Osteocyte (in vitro differentiated cells): ENCODE measurements at regions not wholly inside any gene's neighbourhood (a gene's known extent, or its start where the extent isn't known, plus 50 kb on each side); places are given as distances from the start of the nearest gene placed in this dataset.

Experiments used
- DNase-seq: peaks from one replicate; pipeline ENCODE4 v3.0.0; 2021; ENCODE audit warnings: mixed read lengths; ENCODE audit not compliant: unreplicated experiment; ENCODE audit errors: extremely low spot score
- H3K27ac Mint-ChIP-seq: one replicate; pipeline ENCODE4 v1.8.0; 2021; ENCODE audit warnings: mild to moderate bottlenecking, mixed read lengths; ENCODE audit not compliant: unreplicated experiment
- H3K27me3 Mint-ChIP-seq: one replicate; pipeline ENCODE4 v1.8.0; 2021; ENCODE audit warnings: mixed read lengths; ENCODE audit not compliant: unreplicated experiment
- H3K36me3 Mint-ChIP-seq: one replicate; pipeline ENCODE4 v1.8.0; 2021; ENCODE audit warnings: mixed read lengths; ENCODE audit not compliant: unreplicated experiment
- H3K4me1 Mint-ChIP-seq: one replicate; pipeline ENCODE4 v1.8.0; 2021; ENCODE audit warnings: mixed read lengths; ENCODE audit not compliant: unreplicated experiment
- H3K4me3 Mint-ChIP-seq: one replicate; pipeline ENCODE4 v1.8.0; 2021; ENCODE audit warnings: mild to moderate bottlenecking, moderate library complexity, mixed read lengths; ENCODE audit not compliant: unreplicated experiment
- H3K9me3 Mint-ChIP-seq: one replicate; pipeline ENCODE4 v1.8.0; 2021; ENCODE audit warnings: mixed read lengths; ENCODE audit not compliant: unreplicated experiment
- CTCF ChIP-seq: fragments of 200-600 bp; sonication (generic); IDR thresholded peaks from 2 replicates; pipeline ENCODE4 v1.5.0; 2021; ENCODE audit warnings: antibody characterized with exemption, mild to moderate bottlenecking, moderate library complexity

DNA sequence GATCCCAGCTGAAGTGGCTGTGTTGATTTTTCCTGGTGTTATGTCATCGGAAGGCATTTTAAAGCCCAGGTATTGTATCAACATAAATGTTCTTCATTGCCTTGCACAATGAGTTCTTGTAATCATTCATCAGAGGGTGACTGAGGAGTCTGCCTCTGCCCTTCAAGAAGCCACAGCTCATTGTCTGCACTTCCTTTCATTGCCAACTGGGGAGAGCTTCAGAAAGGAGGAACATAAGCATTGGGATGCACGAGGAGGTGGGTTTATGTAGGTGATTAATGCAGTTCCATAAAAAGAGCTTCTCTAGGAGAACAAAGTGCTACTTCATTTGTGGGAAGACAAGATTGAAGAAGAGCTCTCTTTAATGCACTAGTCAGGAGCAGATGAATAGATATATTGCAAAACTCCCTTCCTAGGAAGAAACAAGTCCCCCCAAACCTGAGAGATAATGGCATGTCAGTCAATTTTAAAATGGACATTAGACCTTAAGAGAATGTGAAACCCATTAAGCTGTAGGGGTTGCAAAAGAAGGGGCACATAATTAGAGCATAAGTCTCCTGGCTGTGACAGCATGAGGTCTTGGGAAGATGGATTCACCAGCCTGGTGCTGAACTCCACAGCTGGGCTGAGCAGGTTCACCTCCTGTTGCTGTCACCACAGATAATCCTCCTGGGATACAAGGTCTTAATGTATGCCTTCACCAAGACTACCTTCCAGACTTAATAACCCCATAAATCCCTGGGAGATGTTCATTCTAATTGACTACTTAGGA lies 124.6 kb downstream of the BACH1 start:
- Mint-ChIP-seq H3K4me1 (peaks cover 8% of the 10 kb centered on the region), H3K4me3 (no peak overlapping the region), H3K36me3 (no peaks in the 10 kb centered on the region), H3K9me3 (peaks cover 3% of the 10 kb centered on the region), H3K27ac (no peak overlapping the region), H3K27me3 (no peaks in the 10 kb centered on the region)
- TF ChIP-seq CTCF: no peak
- no peak for DNase-seq

GRCh38 chr21:29424728-29425127 lies 126.0 kb downstream of the BACH1 start:
- TF ChIP-seq CTCF: no peak
- H3K9me3 Mint-ChIP-seq: peaks cover 3% of the 10 kb centered on the region
- H3K36me3 Mint-ChIP-seq: no peaks in the 10 kb centered on the region
- H3K27me3 Mint-ChIP-seq: no peaks in the 10 kb centered on the region
- H3K27ac Mint-ChIP-seq: no peak overlapping the region
- H3K4me3 Mint-ChIP-seq: no peak overlapping the region
- DNase-seq: no peak
- peaks cover 17% of the 10 kb centered on the region for H3K4me1 Mint-ChIP-seq

DNA sequence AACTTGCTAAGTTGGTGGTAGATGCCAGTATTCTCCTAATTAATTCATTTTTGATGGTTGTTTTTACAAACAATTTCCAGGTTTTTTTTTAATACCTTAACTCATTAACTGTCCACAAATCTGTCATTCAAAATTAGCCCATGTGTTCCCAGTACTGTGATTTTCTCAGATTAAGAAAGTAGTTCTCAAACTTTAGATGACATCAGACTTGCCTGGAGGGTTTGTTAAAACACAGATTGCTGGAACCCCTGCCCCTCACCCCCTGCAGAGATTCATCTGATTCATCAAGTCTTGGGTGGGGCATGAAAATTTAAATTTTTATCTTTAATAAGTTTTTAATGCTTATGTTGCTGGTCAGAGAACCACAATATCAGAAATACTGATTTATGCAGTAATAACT lies 130.5 kb downstream of the BACH1 start:
- no peaks in the 10 kb centered on the region for H3K36me3 Mint-ChIP-seq

GRCh38 chr21:29430030-29430429 lies 131.3 kb downstream of the BACH1 start:
- H3K9me3 Mint-ChIP-seq: no peaks in the 10 kb centered on the region
- peaks cover 38% of the 10 kb centered on the region for H3K4me1 Mint-ChIP-seq
- H3K27ac Mint-ChIP-seq: no peak overlapping the region
- no peaks in the 10 kb centered on the region for H3K36me3 Mint-ChIP-seq
- no peak overlapping the region for H3K4me3 Mint-ChIP-seq
- DNase-seq: no peak
- no peak for TF ChIP-seq CTCF
- no peaks in the 10 kb centered on the region for H3K27me3 Mint-ChIP-seq

More for the DNA sequence above, 130.5 kb downstream of the BACH1 start:
- peaks cover 36% of the 10 kb centered on the region for H3K4me1 Mint-ChIP-seq
- TF ChIP-seq CTCF: no peak
- no peaks in the 10 kb centered on the region for H3K27me3 Mint-ChIP-seq
- no peak overlapping the region for H3K4me3 Mint-ChIP-seq
- no peak overlapping the region for H3K27ac Mint-ChIP-seq
- DNase-seq: no peak
- no peaks in the 10 kb centered on the region for H3K9me3 Mint-ChIP-seq

DNA sequence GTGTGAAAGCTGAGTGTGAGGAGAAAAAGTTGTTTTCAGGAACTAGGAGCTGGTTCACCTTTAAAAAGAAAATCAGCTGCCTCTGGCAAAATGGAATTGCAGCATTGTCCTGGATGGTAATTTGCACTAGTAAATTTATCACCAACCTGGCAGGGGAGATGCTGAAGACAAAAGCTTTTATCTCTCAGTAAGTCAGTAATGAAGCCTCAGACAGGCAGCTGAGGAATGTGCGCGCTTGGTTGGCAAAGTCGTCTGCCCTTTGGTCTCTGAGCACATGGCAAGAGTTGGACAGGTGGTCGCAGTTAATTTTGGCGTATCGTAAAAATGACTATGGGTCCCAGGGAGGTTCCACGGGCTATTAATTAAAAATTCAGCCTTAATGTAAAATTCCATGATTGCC lies 131.9 kb downstream of the BACH1 start:
- Mint-ChIP-seq H3K36me3 (no peaks in the 10 kb centered on the region), H3K4me3 (no peak overlapping the region), H3K9me3 (no peaks in the 10 kb centered on the region), H3K4me1 (peaks cover 38% of the 10 kb centered on the region), H3K27me3 (no peaks in the 10 kb centered on the region), H3K27ac (no peak overlapping the region)
- DNase-seq: no peak
- TF ChIP-seq CTCF: no peak
